KBM-7 (cell line): ENCODE measurements at regions not wholly inside any gene's neighbourhood (a gene's known extent, or its start where the extent isn't known, plus 50 kb on each side); places are given as distances from the start of the nearest gene placed in this dataset.
A peak's percentile ranks its signal among the peaks of the same experiment; 100 is the strongest.
"Not testable (repeated sequence)": the region's sequence is repeated elsewhere in the genome, so short reads cannot be mapped to it uniquely, and the experiment has no call there.

Experiments used
- DNase-seq: peaks from one replicate; pipeline ENCODE4 v3.0.0-alpha.2; 2015
- in situ Hi-C: fragments of 300-500 bp; cut with MboI; formaldehyde crosslinking; loops from 2 replicates; pipeline ENCODE4 v1.14.3; 2020; ENCODE audit warnings: low sequenced_read_pairs, low pct_unique_long_range_greater_than_20kb, mixed read lengths

DNA sequence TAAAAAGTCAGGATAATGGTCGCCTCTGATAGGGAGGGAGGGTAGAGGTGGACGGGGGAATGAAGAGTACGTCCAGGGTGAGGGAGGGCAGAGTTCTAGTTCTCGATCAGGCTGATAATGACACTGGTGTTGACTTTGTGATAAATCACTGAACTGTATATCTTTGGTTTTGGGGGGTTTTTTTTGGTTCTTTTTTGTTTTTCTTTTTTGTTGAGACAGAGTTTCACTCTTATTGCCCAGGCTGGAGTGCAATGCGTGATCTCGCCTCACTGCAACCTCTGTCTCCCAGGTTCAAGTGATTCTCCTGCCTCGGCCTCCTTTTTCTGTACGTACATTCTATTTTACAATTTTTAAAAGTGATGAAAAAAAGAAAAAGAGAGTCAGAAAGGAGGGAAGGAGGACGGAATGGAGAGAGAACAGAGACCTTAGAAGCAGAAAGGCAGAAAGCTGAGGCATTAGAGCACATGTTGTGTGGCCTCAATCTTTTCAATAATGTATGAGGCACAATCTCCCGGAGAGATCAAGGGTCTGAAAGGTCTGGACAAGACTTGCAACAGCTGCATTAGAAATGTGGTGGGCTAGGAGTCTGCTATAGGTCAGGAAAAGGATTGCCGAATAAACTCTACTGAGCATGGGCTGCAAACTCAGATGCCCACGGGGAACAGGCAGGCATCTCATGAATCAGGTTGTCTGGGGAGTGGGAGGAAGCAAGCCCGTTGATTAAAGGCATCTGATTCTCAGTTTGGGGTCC, 174.8 kb downstream of the TOMM20 start:
- DNase-seq = no peak

DNA sequence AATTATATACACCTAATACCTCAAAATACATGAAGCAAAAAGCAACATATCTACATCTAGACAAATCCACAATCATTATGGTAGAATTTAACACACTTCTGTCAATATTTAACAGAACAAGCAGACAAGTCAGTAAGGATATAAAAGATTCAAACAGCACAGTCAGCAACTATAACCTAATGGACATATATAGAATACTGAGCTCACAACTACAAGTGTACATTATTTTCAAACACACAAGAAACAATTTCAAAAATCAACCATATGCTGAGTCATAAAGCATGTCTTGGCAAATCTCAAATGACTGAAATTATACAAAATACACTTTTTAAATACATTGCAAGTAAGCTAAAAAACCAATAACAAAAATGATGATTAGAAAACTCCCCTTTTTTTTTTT, 178.0 kb downstream of the TOMM20 start:
- in situ Hi-C loops = loop anchor here (25.0 kb wide), 2 partner anchors 213 to 338 kb away; partner anchors contain the start of gene IRF2BP2
- no peak for DNase-seq

More for the DNA sequence above, 174.8 kb downstream of the TOMM20 start:
- in situ Hi-C loops = loop anchor here (25.0 kb wide), 2 partner anchors 217 to 342 kb away; partner anchors contain the start of gene IRF2BP2

- in situ Hi-C loops, DNase-seq: not testable (repeated sequence)
Observed at GRCh38 chr1:234949528-234949927, 179.1 kb downstream of the TOMM20 start.

GRCh38 chr1:234944439-234945344, 183.9 kb downstream of the TOMM20 start:
- peak; percentile 91 for DNase-seq
- in situ Hi-C loops = no loop called here

GRCh38 chr1:234943836-234944402, 184.7 kb downstream of the TOMM20 start:
- in situ Hi-C loops = no loop called here
- peak; percentile 48 for DNase-seq

DNA sequence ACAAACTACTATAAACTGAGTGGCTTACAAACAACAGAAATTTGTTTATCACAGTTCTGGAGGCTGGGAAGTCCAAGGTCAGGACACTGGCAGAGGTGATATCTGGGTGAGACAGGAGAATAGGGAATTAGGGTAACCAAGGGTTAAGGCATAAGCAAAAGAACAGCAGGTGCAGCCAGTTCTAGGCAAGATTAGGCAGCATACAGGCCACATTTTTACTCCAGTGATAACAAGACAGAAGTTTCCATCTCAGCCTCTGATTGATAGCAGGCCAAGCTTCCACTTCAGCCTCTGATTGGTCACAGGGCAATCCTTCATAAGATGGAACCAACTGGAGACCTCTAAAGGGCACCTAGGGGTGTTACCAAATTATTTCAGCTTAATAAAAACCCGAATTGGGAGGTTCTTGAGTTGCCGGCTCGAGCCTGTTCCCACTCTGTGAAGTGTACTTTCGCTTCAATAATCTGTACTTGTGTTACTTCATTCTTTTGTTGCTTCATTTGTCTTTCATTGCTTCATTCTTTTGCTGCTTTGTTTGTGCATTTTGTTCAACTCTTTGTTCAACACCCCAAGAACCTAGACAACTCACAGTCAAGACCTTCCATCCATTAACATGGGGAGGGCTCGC, 185.6 kb downstream of the TOMM20 start:
- DNase-seq = no peak

GRCh38 chr1:234942012-234942332, 186.7 kb downstream of the TOMM20 start:
- in situ Hi-C loops = no loop called here

More for the DNA sequence above, 185.6 kb downstream of the TOMM20 start:
- in situ Hi-C loops = no loop called here

DNA sequence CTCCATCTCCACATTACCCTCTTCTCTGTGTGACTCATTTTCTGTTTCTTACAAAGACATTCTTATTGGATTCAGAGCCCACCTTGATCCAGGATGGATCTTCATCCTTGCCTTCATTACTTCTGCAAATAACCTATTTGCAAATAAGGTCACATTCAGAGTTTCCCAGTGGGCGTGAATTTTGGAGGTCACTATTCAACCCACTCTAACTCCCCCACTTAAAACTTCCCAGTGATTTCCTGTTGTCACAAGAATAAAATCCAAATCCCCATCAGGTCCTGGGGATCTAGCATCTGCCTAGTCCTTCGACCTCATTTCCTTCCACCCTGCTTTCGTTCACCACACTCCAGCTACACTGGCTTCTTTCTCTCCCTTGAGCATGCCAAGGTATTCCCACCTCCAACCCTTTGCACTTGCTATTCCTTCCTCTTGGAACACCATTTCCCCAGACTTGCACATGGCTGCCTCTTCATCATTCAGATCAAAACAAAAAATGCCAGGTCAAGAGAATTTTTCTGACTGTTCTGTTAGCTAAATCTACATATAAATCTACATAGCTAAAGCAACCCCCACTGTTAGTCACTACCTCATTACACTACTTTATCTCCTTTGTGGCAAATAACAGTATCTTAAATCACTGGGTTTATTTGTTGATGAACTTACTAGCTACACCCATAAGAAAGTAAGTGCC, 187.2 kb downstream of the TOMM20 start:
- in situ Hi-C loops = no loop called here
- no peak for DNase-seq

More at GRCh38 chr1:234942012-234942332, 186.7 kb downstream of the TOMM20 start:
- no peak for DNase-seq

DNA sequence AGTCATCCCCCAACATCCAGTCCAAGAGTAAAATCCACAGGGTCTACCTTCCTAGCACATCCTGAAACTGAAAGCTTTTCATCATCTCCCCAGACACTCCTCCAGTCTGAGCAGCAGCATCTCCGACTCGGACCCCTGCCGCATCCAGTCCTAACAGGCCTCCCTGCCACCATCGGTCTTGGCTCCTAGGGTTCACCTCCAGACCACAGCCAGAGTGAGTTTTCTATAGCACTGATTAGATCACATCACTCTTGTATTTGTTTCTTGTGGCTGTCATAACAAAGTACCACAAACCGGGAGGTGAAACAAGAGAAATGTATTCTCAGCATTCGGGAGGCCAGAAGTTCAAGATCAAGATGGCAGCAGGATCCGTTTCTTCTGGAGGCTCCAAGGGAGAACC, 187.8 kb downstream of the TOMM20 start:
- in situ Hi-C loops = no loop called here
- no peak for DNase-seq

DNA sequence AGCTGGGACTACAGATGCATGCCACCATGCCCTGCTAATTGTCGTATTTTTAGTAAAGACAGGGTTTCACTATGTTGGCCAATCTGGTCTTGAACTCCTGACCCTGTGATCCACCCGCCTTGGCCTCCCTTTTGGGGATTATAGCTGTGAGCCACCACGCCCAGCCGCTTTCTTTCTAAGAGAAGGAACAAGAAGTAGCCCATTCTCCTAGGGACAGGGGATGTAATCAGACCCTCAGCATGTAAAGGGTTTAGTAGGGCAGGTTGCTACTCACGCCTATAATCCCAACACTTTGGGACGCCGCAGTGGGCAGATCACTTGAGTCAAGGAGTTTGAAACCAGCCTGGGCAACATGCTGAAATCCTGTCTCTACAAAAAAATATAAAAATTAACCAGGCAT, 189.7 kb downstream of the TOMM20 start:
- in situ Hi-C loops = no loop called here
- no peak for DNase-seq

DNA sequence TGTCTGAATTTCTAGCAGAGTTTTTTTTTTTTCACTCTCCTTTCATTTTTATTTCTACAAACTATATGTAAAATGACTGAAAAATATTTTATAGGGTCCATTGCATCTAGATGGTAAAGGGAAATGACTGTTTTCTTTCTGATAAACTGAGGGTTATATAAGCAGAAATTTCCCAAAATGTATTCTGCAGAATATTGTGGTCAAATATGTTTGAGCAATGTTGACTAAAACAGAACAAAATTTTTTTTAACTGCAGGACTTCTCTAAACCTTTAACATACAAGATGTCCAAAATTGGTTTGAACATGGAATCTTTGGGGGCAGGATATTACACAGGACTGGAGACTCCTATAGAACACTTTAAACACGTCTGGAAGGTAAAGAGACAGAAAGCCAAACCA, 190.5 kb downstream of the TOMM20 start:
- DNase-seq = no peak
- in situ Hi-C loops = no loop called here

DNA sequence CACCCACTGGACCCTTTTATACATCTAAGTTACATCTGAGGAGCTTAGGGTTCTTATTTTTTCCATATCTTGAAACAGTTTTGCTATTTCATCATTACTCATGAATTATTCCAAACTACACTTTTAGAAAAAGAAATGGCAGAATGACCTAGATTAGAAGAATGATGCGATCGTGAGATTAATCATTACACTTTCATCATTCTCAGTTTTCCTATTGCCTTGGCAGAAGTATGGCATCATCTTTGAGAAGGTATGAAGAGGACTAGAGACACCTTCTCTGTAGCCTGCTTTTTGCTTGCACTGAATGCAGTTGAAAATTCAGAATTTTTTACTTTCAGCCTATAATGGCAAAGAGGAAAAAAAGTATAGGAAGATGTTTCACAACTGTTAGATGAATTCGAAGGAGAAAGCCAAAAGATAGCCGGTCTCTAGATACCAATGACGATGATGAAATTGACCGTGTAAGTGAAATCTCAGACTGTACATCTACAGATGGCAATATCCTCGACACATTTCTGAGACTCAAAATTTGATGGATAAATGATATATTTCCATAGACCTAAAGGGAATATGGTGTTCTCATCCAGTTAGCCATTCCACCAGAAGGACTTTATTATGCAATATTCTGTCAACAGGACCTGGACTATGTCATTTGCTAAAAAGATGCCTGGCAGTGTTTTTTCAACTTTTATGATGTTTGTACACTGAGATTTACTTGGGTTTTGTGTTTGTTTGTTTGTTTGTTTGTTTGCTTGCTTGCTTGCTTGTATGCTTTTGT, 191.8 kb downstream of the TOMM20 start:
- DNase-seq = no peak
- in situ Hi-C loops = no loop called here

DNA sequence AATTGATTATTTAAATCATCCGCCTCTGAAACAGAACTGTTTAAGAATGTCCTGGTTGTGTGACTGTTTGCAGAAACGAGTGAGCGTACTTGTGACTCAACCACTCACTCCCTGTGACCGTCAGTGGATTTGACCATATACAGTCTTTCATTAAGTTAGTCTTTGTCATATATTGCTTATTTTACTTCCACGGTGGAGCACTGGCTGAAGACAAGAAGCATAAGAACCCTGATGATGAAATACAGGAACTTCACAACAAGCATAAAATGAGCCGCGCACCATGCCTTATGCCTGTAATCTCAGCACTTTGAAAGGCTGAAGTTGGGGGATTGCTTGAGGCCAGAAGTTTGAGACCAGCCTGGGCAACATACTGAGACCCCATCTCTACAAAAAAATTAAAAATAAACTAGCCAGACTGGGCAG, 194.0 kb downstream of the TOMM20 start:
- DNase-seq = no peak
- in situ Hi-C loops = no loop called here

DNA sequence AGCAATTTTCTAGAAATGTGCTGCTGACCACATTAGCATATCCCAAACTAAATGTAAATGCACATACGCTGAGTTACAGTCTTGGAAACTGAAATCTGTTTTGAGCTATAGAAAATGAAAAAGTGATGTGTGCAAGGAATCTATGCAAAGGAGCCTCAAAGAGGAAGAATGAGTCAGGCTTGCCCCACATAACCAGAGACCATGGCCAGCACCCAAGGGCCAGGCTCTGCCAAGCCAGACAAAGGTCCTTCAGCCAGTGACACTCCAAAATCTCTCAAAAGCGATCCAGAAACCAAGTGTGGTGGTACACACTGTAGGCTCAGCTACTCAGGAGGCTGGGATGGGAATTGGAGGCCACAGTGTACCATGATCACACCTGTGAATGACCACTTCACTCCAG, 195.2 kb downstream of the TOMM20 start:
- in situ Hi-C loops = no loop called here
- no peak for DNase-seq

GRCh38 chr1:234932511-234933430, 195.9 kb downstream of the TOMM20 start:
- DNase-seq = no peak
- in situ Hi-C loops = no loop called here

DNA sequence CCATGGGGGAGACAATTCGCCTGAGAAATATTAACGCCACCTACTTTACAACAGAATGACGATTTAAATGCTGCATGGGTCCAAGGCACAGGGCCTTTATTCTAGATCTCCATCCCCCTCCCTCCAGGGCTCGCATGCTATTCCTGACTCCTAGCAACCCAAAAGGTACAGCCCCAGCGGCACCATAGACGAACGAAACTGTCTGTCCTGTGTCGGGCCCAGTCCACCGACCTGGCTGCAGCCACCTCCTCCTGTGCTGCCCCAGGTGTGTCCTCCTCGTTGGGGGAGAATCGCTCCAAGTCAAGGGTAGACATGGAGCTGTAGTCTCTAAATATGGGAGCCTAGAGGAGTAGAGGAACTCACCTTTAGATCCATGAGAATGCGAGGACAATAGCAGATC, 196.5 kb downstream of the TOMM20 start:
- in situ Hi-C loops = no loop called here
- DNase-seq = no peak

GRCh38 chr1:234931404-234931973, 197.1 kb downstream of the TOMM20 start:
- DNase-seq = no peak
- in situ Hi-C loops = no loop called here
